ENCODE measurements at regions not wholly inside any gene's neighbourhood (a gene's known extent, or its start where the extent isn't known, plus 50 kb on each side); places are given as distances from the start of the nearest gene placed in this dataset.

- Histone ChIP-seq H3K4me1 (ENCODE audit: control insufficient read depth, insufficient read depth, low read length) (no peaks in the 10 kb centered on the region), H3K9me3 (ENCODE audit: control insufficient read depth in 2 of 2, low read length in 2 of 2) (no peaks in the 10 kb centered on the region), H3K27ac (ENCODE audit: low read length) (no peak overlapping the region), H3K36me3 (ENCODE audit: control insufficient read depth in 2 of 2, insufficient read depth in 2 of 2, low read length in 2 of 2) (no peaks in the 10 kb centered on the region), H3K9ac (ENCODE audit: low read length in 2 of 2) (no peak overlapping the region), H3K27me3 (ENCODE audit: control insufficient read depth in 1 of 2, insufficient read depth in 2 of 2, low read length in 2 of 2) (no peaks in the 10 kb centered on the region), H3K4me3 (ENCODE audit: low read length in 2 of 2) (no peak overlapping the region)
Measured at GRCh38 chr2:57891086-57891712, 155.4 kb upstream of the VRK2 start.

DNA sequence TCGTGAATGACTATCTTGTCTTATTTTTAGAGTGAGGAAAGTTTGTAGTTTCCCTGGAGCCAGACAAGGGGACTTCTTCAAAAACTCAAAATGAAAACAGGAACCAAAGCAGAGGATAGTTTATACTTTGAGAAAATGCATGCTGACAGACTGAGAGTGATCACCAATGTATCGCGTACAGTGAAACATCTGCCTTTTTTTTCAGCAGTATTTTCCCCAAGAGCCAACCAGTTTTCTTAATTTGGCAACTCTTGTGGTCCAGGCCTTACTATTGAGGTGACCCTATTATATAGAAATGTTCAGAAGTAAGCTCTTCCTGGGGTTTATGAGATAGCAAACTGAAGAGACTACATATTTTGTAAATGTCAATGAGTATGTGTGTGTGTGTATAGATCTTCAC lies 153.7 kb upstream of the VRK2 start:
- Histone ChIP-seq H3K27me3 (ENCODE audit: control insufficient read depth in 1 of 2, insufficient read depth in 2 of 2, low read length in 2 of 2) (no peaks in the 10 kb centered on the region), H3K4me1 (ENCODE audit: control insufficient read depth, insufficient read depth, low read length) (no peaks in the 10 kb centered on the region), H3K9me3 (ENCODE audit: control insufficient read depth in 2 of 2, low read length in 2 of 2) (no peaks in the 10 kb centered on the region), H3K27ac (ENCODE audit: low read length) (no peak overlapping the region), H3K4me3 (ENCODE audit: low read length in 2 of 2) (no peak overlapping the region), H3K9ac (ENCODE audit: low read length in 2 of 2) (no peak overlapping the region), H3K36me3 (ENCODE audit: control insufficient read depth in 2 of 2, insufficient read depth in 2 of 2, low read length in 2 of 2) (no peaks in the 10 kb centered on the region)

- Histone ChIP-seq H3K9me3 (ENCODE audit: control insufficient read depth in 2 of 2, low read length in 2 of 2) (no peaks in the 10 kb centered on the region), H3K4me3 (ENCODE audit: low read length in 2 of 2) (no peak overlapping the region), H3K4me1 (ENCODE audit: control insufficient read depth, insufficient read depth, low read length) (no peaks in the 10 kb centered on the region), H3K27me3 (ENCODE audit: control insufficient read depth in 1 of 2, insufficient read depth in 2 of 2, low read length in 2 of 2) (no peaks in the 10 kb centered on the region), H3K9ac (ENCODE audit: low read length in 2 of 2) (no peak overlapping the region), H3K36me3 (ENCODE audit: control insufficient read depth in 2 of 2, insufficient read depth in 2 of 2, low read length in 2 of 2) (no peaks in the 10 kb centered on the region), H3K27ac (ENCODE audit: low read length) (no peak overlapping the region)
Measured at GRCh38 chr2:57893347-57893746, 153.3 kb upstream of the VRK2 start.

DNA sequence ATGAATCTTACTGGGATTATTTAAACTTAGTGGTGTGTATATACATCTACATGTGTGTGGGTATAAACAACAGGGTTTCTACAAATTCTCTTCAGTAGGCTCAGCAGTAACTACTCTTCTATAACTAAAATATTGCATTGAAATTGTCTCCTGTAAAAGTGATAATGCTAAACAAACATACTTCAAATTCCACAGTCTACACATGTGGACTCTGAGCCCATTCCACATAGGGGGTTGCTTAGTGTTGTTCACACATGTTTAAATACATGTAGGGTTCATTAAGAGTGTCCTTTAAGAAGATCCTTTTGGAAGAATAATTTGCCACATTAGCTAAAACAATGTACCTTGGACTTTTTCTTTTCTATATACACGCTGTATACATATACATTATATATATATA lies 152.8 kb upstream of the VRK2 start:
- H3K36me3 ChIP-seq (ENCODE audit: control insufficient read depth in 2 of 2, insufficient read depth in 2 of 2, low read length in 2 of 2): no peaks in the 10 kb centered on the region
- no peaks in the 10 kb centered on the region for H3K4me1 ChIP-seq (ENCODE audit: control insufficient read depth, insufficient read depth, low read length)
- H3K4me3 ChIP-seq (ENCODE audit: low read length in 2 of 2): no peak overlapping the region
- H3K27ac ChIP-seq (ENCODE audit: low read length): no peak overlapping the region
- H3K9ac ChIP-seq (ENCODE audit: low read length in 2 of 2): no peak overlapping the region
- no peaks in the 10 kb centered on the region for H3K9me3 ChIP-seq (ENCODE audit: control insufficient read depth in 2 of 2, low read length in 2 of 2)
- no peaks in the 10 kb centered on the region for H3K27me3 ChIP-seq (ENCODE audit: control insufficient read depth in 1 of 2, insufficient read depth in 2 of 2, low read length in 2 of 2)

GRCh38 chr2:57894381-57894780 lies 152.2 kb upstream of the VRK2 start:
- H3K4me1 ChIP-seq (ENCODE audit: control insufficient read depth, insufficient read depth, low read length): no peaks in the 10 kb centered on the region
- no peaks in the 10 kb centered on the region for H3K36me3 ChIP-seq (ENCODE audit: control insufficient read depth in 2 of 2, insufficient read depth in 2 of 2, low read length in 2 of 2)
- H3K9me3 ChIP-seq (ENCODE audit: control insufficient read depth in 2 of 2, low read length in 2 of 2): no peaks in the 10 kb centered on the region
- no peak overlapping the region for H3K27ac ChIP-seq (ENCODE audit: low read length)
- no peak overlapping the region for H3K9ac ChIP-seq (ENCODE audit: low read length in 2 of 2)
- H3K27me3 ChIP-seq (ENCODE audit: control insufficient read depth in 1 of 2, insufficient read depth in 2 of 2, low read length in 2 of 2): no peaks in the 10 kb centered on the region
- no peak overlapping the region for H3K4me3 ChIP-seq (ENCODE audit: low read length in 2 of 2)

DNA sequence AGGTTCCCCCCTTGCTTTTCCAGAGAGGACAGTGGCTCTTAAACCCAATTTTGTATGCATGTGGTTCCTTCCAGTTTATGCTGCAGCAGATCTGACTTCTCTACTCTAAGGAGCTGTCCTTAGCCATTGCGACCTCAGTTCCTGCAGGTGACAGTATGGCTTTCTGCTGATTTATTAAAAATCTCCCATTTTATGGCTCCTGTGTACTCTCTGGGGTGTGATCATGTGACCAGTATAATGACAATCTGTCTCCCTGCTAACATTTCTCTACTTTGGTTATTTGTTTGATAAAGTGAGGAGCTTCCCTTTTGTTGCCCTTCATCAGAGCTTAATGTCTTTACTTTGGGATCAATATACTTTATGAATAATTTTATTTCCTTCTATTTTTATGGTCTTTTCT lies 148.7 kb upstream of the VRK2 start:
- Histone ChIP-seq H3K27me3 (ENCODE audit: control insufficient read depth in 1 of 2, insufficient read depth in 2 of 2, low read length in 2 of 2) (no peaks in the 10 kb centered on the region), H3K9me3 (ENCODE audit: control insufficient read depth in 2 of 2, low read length in 2 of 2) (no peaks in the 10 kb centered on the region), H3K36me3 (ENCODE audit: control insufficient read depth in 2 of 2, insufficient read depth in 2 of 2, low read length in 2 of 2) (no peaks in the 10 kb centered on the region), H3K27ac (ENCODE audit: low read length) (no peak overlapping the region), H3K4me1 (ENCODE audit: control insufficient read depth, insufficient read depth, low read length) (no peaks in the 10 kb centered on the region), H3K9ac (ENCODE audit: low read length in 2 of 2) (no peak overlapping the region), H3K4me3 (ENCODE audit: low read length in 2 of 2) (no peak overlapping the region)

GRCh38 chr2:57899898-57900297 lies 146.7 kb upstream of the VRK2 start:
- H3K4me3 ChIP-seq (ENCODE audit: low read length in 2 of 2): no peak overlapping the region
- H3K9ac ChIP-seq (ENCODE audit: low read length in 2 of 2): no peak overlapping the region

GRCh38 chr2:57902578-57902977 lies 144.0 kb upstream of the VRK2 start:
- Histone ChIP-seq H3K27me3 (ENCODE audit: control insufficient read depth in 1 of 2, insufficient read depth in 2 of 2, low read length in 2 of 2) (no peaks in the 10 kb centered on the region), H3K9ac (ENCODE audit: low read length in 2 of 2) (no peak overlapping the region), H3K27ac (ENCODE audit: low read length) (no peak overlapping the region)

More at GRCh38 chr2:57899898-57900297, 146.7 kb upstream of the VRK2 start:
- Histone ChIP-seq H3K27ac (ENCODE audit: low read length) (no peak overlapping the region), H3K27me3 (ENCODE audit: control insufficient read depth in 1 of 2, insufficient read depth in 2 of 2, low read length in 2 of 2) (no peaks in the 10 kb centered on the region), H3K9me3 (ENCODE audit: control insufficient read depth in 2 of 2, low read length in 2 of 2) (no peaks in the 10 kb centered on the region), H3K4me1 (ENCODE audit: control insufficient read depth, insufficient read depth, low read length) (no peaks in the 10 kb centered on the region), H3K36me3 (ENCODE audit: control insufficient read depth in 2 of 2, insufficient read depth in 2 of 2, low read length in 2 of 2) (no peaks in the 10 kb centered on the region)

DNA sequence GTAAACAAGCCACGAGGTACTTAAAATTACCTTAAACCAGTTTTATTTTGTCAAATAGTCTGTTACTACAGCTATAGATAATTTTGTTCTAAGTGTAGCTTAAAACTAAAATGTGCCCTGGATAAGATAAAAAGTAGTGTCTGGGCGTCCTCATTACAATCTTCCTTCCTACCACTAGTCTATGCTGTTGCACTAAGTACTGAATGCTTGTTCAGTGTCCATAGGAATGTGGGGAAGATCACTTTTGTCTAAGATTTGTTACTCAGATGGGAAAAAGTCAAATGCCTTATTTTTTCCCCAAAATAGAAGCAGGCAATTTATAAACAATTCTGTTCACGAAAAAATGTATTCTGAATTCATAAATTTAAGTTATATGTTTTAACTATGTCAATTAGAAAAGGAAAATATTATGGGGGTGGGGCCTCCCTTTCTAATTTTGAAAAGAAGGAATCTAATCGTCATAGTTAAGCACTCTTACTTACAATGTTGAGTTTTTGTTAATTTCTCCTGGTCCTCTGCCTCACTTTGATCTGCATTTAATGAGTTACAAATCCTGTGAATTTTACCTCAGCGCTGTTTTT lies 140.4 kb upstream of the VRK2 start:
- Histone ChIP-seq H3K9me3 (ENCODE audit: control insufficient read depth in 2 of 2, low read length in 2 of 2) (no peaks in the 10 kb centered on the region), H3K4me3 (ENCODE audit: low read length in 2 of 2) (no peak overlapping the region), H3K4me1 (ENCODE audit: control insufficient read depth, insufficient read depth, low read length) (no peaks in the 10 kb centered on the region), H3K9ac (ENCODE audit: low read length in 2 of 2) (no peak overlapping the region), H3K27me3 (ENCODE audit: control insufficient read depth in 1 of 2, insufficient read depth in 2 of 2, low read length in 2 of 2) (no peaks in the 10 kb centered on the region), H3K36me3 (ENCODE audit: control insufficient read depth in 2 of 2, insufficient read depth in 2 of 2, low read length in 2 of 2) (no peaks in the 10 kb centered on the region), H3K27ac (ENCODE audit: low read length) (no peak overlapping the region)

More at GRCh38 chr2:57902578-57902977, 144.0 kb upstream of the VRK2 start:
- H3K4me3 ChIP-seq (ENCODE audit: low read length in 2 of 2): no peak overlapping the region
- H3K4me1 ChIP-seq (ENCODE audit: control insufficient read depth, insufficient read depth, low read length): no peaks in the 10 kb centered on the region
- H3K36me3 ChIP-seq (ENCODE audit: control insufficient read depth in 2 of 2, insufficient read depth in 2 of 2, low read length in 2 of 2): no peaks in the 10 kb centered on the region
- H3K9me3 ChIP-seq (ENCODE audit: control insufficient read depth in 2 of 2, low read length in 2 of 2): no peaks in the 10 kb centered on the region

DNA sequence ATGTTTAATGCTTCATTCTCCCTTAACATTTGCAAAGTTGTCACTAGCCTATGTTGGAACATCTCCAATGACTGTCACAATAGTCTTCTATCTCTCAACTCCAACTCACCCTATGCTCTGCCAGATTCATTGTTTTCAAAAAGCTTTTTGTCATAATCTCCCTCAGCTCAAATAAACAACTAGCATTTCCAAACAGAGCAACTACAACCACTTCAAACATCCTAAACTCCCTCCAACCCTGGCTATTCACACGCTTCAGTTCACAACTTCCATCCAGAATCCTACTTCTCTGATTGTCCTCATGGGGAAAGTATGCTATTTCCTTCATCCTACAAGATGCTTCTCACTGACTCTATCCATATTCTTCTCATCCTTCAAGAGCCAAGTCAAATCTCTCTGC lies 139.2 kb upstream of the VRK2 start:
- no peaks in the 10 kb centered on the region for H3K4me1 ChIP-seq (ENCODE audit: control insufficient read depth, insufficient read depth, low read length)
- no peaks in the 10 kb centered on the region for H3K9me3 ChIP-seq (ENCODE audit: control insufficient read depth in 2 of 2, low read length in 2 of 2)
- H3K4me3 ChIP-seq (ENCODE audit: low read length in 2 of 2): no peak overlapping the region
- H3K36me3 ChIP-seq (ENCODE audit: control insufficient read depth in 2 of 2, insufficient read depth in 2 of 2, low read length in 2 of 2): no peaks in the 10 kb centered on the region
- no peak overlapping the region for H3K9ac ChIP-seq (ENCODE audit: low read length in 2 of 2)
- no peak overlapping the region for H3K27ac ChIP-seq (ENCODE audit: low read length)
- H3K27me3 ChIP-seq (ENCODE audit: control insufficient read depth in 1 of 2, insufficient read depth in 2 of 2, low read length in 2 of 2): no peaks in the 10 kb centered on the region

DNA sequence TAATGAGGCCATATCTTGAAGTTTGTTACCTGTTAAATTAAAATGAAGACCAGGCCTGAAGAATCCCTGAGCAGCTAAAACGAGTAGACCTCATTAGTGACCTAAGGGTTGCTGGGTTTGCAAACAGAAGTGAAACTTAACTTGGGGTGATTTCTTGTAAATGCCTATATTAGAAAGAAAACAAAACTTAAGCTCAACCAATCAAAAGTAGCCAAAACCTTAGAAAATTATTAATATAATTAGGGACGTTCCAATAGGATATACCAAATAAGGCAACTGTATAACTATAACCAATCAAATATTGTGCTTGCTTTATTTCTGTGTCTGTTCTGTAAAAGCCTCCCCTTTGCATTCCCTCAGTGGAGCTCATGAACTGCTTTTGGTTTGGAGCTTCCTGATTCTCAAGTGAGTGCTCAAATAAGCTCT lies 137.9 kb upstream of the VRK2 start:
- H3K27ac ChIP-seq (ENCODE audit: low read length): no peak overlapping the region
- H3K27me3 ChIP-seq (ENCODE audit: control insufficient read depth in 1 of 2, insufficient read depth in 2 of 2, low read length in 2 of 2): no peaks in the 10 kb centered on the region
- H3K4me1 ChIP-seq (ENCODE audit: control insufficient read depth, insufficient read depth, low read length): no peaks in the 10 kb centered on the region
- no peaks in the 10 kb centered on the region for H3K9me3 ChIP-seq (ENCODE audit: control insufficient read depth in 2 of 2, low read length in 2 of 2)
- H3K4me3 ChIP-seq (ENCODE audit: low read length in 2 of 2): no peak overlapping the region
- no peak overlapping the region for H3K9ac ChIP-seq (ENCODE audit: low read length in 2 of 2)
- no peaks in the 10 kb centered on the region for H3K36me3 ChIP-seq (ENCODE audit: control insufficient read depth in 2 of 2, insufficient read depth in 2 of 2, low read length in 2 of 2)

Data from stomach smooth muscle (tissue), 2 donors.